MCF 10A (cell line): ENCODE measurements at regions not wholly inside any gene's neighbourhood (a gene's known extent, or its start where the extent isn't known, plus 50 kb on each side); places are given as distances from the start of the nearest gene placed in this dataset.

Experiments used
- BruUV-seq: library from RNA; stranded (reverse); fragments of 400-500 nt; replicated peaks from 2 replicates; lab custom pipeline; 2021; lab: Mats Ljungman, UMichigan
- CTCF ChIA-PET: fragments of 300-600 bp; sonication (Branson Sonifier 250); formaldehyde crosslinking; extraction: SDS; loops from one replicate; lab custom pipeline; 2021; ENCODE audit warnings: antibody characterized with exemption, inconsistent platforms; lab: Yijun Ruan, JAX
- POLR2A ChIA-PET: fragments of 300-600, 350-650 bp; sonication (Branson Sonifier 250); formaldehyde crosslinking; extraction: SDS; loops from one replicate; lab custom pipeline; 2020; ENCODE audit warnings: antibody characterized with exemption, inconsistent platforms; lab: Yijun Ruan, JAX
- DNase-seq: peaks from one replicate; pipeline ENCODE4 v3.0.0-alpha.2; 2018; ENCODE audit not compliant: unreplicated experiment
- H3K27ac Mint-ChIP-seq: one replicate; pipeline ENCODE4 v1.8.0; 2022; ENCODE audit warnings: mild to moderate bottlenecking, low read depth, mixed read lengths; ENCODE audit not compliant: unreplicated experiment
- H3K27me3 Mint-ChIP-seq: one replicate; pipeline ENCODE4 v1.8.0; 2022; ENCODE audit warnings: mixed read lengths; ENCODE audit not compliant: insufficient read depth, unreplicated experiment
- H3K36me3 Mint-ChIP-seq: one replicate; pipeline ENCODE4 v1.8.0; 2022; ENCODE audit warnings: mild to moderate bottlenecking, moderate library complexity, mixed read lengths; ENCODE audit not compliant: insufficient read depth, unreplicated experiment
- H3K4me1 Mint-ChIP-seq: one replicate; pipeline ENCODE4 v1.8.0; 2022; ENCODE audit warnings: mixed read lengths; ENCODE audit not compliant: insufficient read depth, unreplicated experiment
- H3K4me3 Mint-ChIP-seq: one replicate; pipeline ENCODE4 v1.8.0; 2022; ENCODE audit warnings: mild to moderate bottlenecking, moderate library complexity, mixed read lengths; ENCODE audit not compliant: unreplicated experiment
- H3K9me3 Mint-ChIP-seq: one replicate; pipeline ENCODE4 v1.8.0; 2022; ENCODE audit warnings: mixed read lengths; ENCODE audit not compliant: unreplicated experiment
- intact Hi-C: fragments of 100-400 bp; cut with micrococcal nuclease; formaldehyde crosslinking; loops from 2 replicates; pipeline ENCODE4 v1.14.1; 2022
- TF ChIP-seq, protein P1 (sequence below): fragments of 200-600 bp; IDR thresholded peaks from one replicate; pipeline ENCODE4 v1.8.0; 2022; ENCODE audit warnings: antibody characterized with exemption, mild to moderate bottlenecking; ENCODE audit not compliant: unreplicated experiment

DNA sequence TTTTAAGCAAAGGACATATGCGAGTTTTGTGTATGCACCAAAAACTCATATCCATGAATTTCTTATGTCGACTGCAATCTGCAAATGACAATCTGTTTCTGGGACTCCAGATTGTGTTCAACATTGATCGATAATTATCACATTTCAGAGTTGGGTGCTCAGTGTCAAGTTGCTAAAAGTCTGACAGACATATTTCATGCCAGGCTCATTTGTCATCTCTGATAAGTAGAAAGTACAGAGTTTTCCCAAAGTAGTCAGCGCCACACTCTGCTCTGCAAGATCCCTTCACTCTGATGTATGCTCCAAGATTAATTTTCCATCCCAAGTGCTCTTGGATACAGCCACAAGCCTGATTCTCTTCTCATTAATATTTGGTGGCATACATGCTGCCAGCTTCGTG, 331.1 kb downstream of the DOK5 start:
- Mint-ChIP-seq H3K27ac (no peak overlapping the region), H3K4me1 (no peaks in the 10 kb centered on the region), H3K27me3 (no peaks in the 10 kb centered on the region), H3K9me3 (no peaks in the 10 kb centered on the region), H3K36me3 (no peaks in the 10 kb centered on the region), H3K4me3 (no peak overlapping the region)
- intact Hi-C loops: no loop called here
- TF ChIP-seq, protein P1, sequence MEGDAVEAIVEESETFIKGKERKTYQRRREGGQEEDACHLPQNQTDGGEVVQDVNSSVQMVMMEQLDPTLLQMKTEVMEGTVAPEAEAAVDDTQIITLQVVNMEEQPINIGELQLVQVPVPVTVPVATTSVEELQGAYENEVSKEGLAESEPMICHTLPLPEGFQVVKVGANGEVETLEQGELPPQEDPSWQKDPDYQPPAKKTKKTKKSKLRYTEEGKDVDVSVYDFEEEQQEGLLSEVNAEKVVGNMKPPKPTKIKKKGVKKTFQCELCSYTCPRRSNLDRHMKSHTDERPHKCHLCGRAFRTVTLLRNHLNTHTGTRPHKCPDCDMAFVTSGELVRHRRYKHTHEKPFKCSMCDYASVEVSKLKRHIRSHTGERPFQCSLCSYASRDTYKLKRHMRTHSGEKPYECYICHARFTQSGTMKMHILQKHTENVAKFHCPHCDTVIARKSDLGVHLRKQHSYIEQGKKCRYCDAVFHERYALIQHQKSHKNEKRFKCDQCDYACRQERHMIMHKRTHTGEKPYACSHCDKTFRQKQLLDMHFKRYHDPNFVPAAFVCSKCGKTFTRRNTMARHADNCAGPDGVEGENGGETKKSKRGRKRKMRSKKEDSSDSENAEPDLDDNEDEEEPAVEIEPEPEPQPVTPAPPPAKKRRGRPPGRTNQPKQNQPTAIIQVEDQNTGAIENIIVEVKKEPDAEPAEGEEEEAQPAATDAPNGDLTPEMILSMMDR: no peak
- CTCF ChIA-PET: no interaction called here
- DNase-seq: no peak
- no TSS peak for BruUV-seq
- POLR2A ChIA-PET: no interaction called here

GRCh38 chr20:54794874-54795273, 319.5 kb downstream of the DOK5 start:
- H3K36me3 Mint-ChIP-seq: no peaks in the 10 kb centered on the region
- DNase-seq: no peak
- intact Hi-C loops: no loop called here
- BruUV-seq: no TSS peak
- no peak overlapping the region for H3K27ac Mint-ChIP-seq
- H3K4me3 Mint-ChIP-seq: no peak overlapping the region
- H3K27me3 Mint-ChIP-seq: no peaks in the 10 kb centered on the region
- TF ChIP-seq, protein P1: no peak
- no peaks in the 10 kb centered on the region for H3K4me1 Mint-ChIP-seq
- ChIA-PET CTCF (interaction anchor here (0.6 kb wide), 1 partner anchor 316 kb away, joined by 3 read pairs; no protein-coding TSS in a partner anchor), POLR2A (interaction anchor here (0.6 kb wide), 1 partner anchor 997 kb away, joined by 3 read pairs; no protein-coding TSS in a partner anchor)
- H3K9me3 Mint-ChIP-seq: peaks cover 15% of the 10 kb centered on the region

DNA sequence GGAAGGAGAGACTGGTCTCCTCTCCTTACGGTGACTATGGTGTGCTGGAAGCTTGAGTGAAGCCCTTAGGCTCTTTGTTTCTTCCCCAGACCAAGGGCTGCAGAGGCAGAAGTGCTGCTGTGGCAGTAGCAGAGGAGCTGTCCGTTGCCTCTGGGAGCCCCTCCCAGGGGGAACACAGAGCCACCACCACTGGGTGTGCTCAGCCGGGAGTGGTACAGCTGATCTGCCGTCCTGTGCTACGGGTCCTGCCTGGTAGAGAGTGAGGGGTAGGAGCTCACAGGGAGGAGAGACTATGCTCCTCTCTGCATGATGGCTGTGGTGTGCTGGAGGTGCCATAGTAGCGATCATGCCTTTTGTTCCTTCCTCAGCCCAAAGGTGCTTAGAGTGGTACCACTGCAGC, 318.7 kb downstream of the DOK5 start:
- Mint-ChIP-seq H3K4me3 (no peak overlapping the region), H3K4me1 (no peaks in the 10 kb centered on the region), H3K27ac (no peak overlapping the region), H3K27me3 (no peaks in the 10 kb centered on the region), H3K9me3 (peaks cover 20% of the 10 kb centered on the region), H3K36me3 (no peaks in the 10 kb centered on the region)
- intact Hi-C loops: no loop called here
- ChIA-PET POLR2A (no interaction called here), CTCF (no interaction called here)
- DNase-seq: no peak
- no TSS peak for BruUV-seq
- TF ChIP-seq, protein P1: no peak

DNA sequence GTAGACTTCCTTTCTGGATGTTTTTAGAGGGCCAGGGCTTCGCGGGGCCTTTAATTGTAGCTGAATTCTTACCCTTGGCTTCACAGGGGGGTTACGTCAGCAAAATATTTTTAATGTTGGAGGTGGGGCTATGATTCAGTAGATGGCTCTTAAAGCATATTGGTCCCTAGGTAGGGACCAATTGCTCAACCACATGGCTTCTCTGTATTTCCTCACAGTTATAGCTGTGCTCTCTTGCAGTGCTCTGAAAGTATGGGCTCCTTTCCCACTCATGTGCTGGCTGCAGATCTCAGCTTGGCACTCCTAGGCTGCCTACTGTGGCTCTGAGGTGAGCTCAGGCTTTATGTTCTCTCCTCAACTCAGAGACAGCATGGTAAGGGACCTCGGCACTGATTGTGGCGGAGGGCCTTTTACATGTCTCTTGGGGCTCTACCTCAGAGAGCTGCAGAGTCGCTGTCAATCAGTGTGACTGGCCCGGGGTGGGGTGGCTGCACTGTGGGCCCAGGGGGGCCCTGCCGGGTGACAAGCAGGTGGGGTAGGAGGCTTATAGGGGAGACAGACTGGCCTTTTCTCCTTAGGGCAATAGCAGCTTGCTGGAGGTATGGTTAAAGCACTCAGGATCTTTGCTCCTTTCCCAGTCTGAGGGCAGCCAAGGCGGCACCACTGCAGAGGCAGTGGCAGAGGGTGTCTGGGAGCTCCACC, 318.0 kb downstream of the DOK5 start:
- no TSS peak for BruUV-seq
- H3K4me1 Mint-ChIP-seq: no peaks in the 10 kb centered on the region
- H3K4me3 Mint-ChIP-seq: no peak overlapping the region
- TF ChIP-seq, protein P1: no peak
- intact Hi-C loops: no loop called here
- ChIA-PET POLR2A (no interaction called here), CTCF (interaction anchor here (1.4 kb wide), 1 partner anchor 112 kb away, joined by 3 read pairs; no protein-coding TSS in a partner anchor)
- peaks cover 20% of the 10 kb centered on the region for H3K9me3 Mint-ChIP-seq
- H3K36me3 Mint-ChIP-seq: no peaks in the 10 kb centered on the region
- H3K27ac Mint-ChIP-seq: no peak overlapping the region
- no peaks in the 10 kb centered on the region for H3K27me3 Mint-ChIP-seq
- no peak for DNase-seq
